ENCODE measurements at regions not wholly inside any gene's neighbourhood (a gene's known extent, or its start where the extent isn't known, plus 50 kb on each side); places are given as distances from the start of the nearest gene placed in this dataset.

GRCh38 chr11:122277493-122277892, 161.5 kb upstream of the BLID start:
- Histone ChIP-seq H3K27ac (ENCODE audit: control insufficient read depth, insufficient read depth, low read length) (no peak overlapping the region), H3K9me1 (ENCODE audit: control insufficient read depth, extremely low read depth, insufficient read depth, low read length) (no peaks in the 10 kb centered on the region), H3K36me3 (ENCODE audit: control insufficient read depth in 2 of 2, extremely low read depth in 1 of 2, insufficient read depth in 2 of 2, low read length in 2 of 2) (no peaks in the 10 kb centered on the region), H3K9ac (ENCODE audit: control insufficient read depth, extremely low read depth, insufficient read depth, low read length) (no peak overlapping the region), H3K4me3 (ENCODE audit: control insufficient read depth in 2 of 3, extremely low read depth in 1 of 3, insufficient read depth in 2 of 3, low read depth in 1 of 3, low read length in 3 of 3) (no peak overlapping the region), H3K4me1 (ENCODE audit: control insufficient read depth, extremely low read depth, insufficient read depth, low read length) (no peaks in the 10 kb centered on the region), H3K4me2 (ENCODE audit: control insufficient read depth, extremely low read depth, insufficient read depth, low read depth, low read length) (no peak overlapping the region), H3K27me3 (ENCODE audit: control insufficient read depth, extremely low read depth, insufficient read depth, low read length) (no peaks in the 10 kb centered on the region), H4K20me1 (ENCODE audit: control insufficient read depth, extremely low read depth, insufficient read depth, low read length) (no peaks in the 10 kb centered on the region), H2AFZ (ENCODE audit: control insufficient read depth, low read length) (no peak overlapping the region), H3K79me2 (ENCODE audit: control insufficient read depth, insufficient read depth, low read length) (no peaks in the 10 kb centered on the region), H3K9me3 (ENCODE audit: control insufficient read depth, low read depth, low read length) (no peaks in the 10 kb centered on the region)
- DNase-seq (ENCODE audit: low read depth, low spot score) (no peak), FAIRE-seq (no peak)
- dilution Hi-C loops (cut with MboI; ENCODE audit: extremely low pct_ligation_motif_present, low sequenced_read_pairs): no loop called here
- TF ChIP-seq EZH2 (IDR thresholded peaks at IDR 0.05; ENCODE audit: low read length) (no peak), CTCF (optimal IDR thresholded peaks at IDR 0.05 in 1 of 3, IDR thresholded peaks at IDR 0.05 in 1 of 3, conservative IDR thresholded peaks at IDR 0.05 in 1 of 3; ENCODE audit: extremely low read depth in 1 of 3, insufficient read depth in 2 of 3, low read length in 3 of 3) (no peak)

GRCh38 chr11:122276221-122276620, 160.2 kb upstream of the BLID start:
- Histone ChIP-seq H3K9ac (ENCODE audit: control insufficient read depth, extremely low read depth, insufficient read depth, low read length) (no peak overlapping the region), H3K27me3 (ENCODE audit: control insufficient read depth, extremely low read depth, insufficient read depth, low read length) (no peaks in the 10 kb centered on the region), H3K4me2 (ENCODE audit: control insufficient read depth, extremely low read depth, insufficient read depth, low read depth, low read length) (no peak overlapping the region), H3K79me2 (ENCODE audit: control insufficient read depth, insufficient read depth, low read length) (no peaks in the 10 kb centered on the region), H3K36me3 (ENCODE audit: control insufficient read depth in 2 of 2, extremely low read depth in 1 of 2, insufficient read depth in 2 of 2, low read length in 2 of 2) (no peaks in the 10 kb centered on the region), H3K9me3 (ENCODE audit: control insufficient read depth, low read depth, low read length) (no peaks in the 10 kb centered on the region), H3K27ac (ENCODE audit: control insufficient read depth, insufficient read depth, low read length) (no peak overlapping the region), H2AFZ (ENCODE audit: control insufficient read depth, low read length) (no peak overlapping the region), H3K4me3 (ENCODE audit: control insufficient read depth in 2 of 3, extremely low read depth in 1 of 3, insufficient read depth in 2 of 3, low read depth in 1 of 3, low read length in 3 of 3) (no peak overlapping the region), H4K20me1 (ENCODE audit: control insufficient read depth, extremely low read depth, insufficient read depth, low read length) (no peaks in the 10 kb centered on the region), H3K4me1 (ENCODE audit: control insufficient read depth, extremely low read depth, insufficient read depth, low read length) (no peaks in the 10 kb centered on the region), H3K9me1 (ENCODE audit: control insufficient read depth, extremely low read depth, insufficient read depth, low read length) (no peaks in the 10 kb centered on the region)
- dilution Hi-C loops (cut with MboI; ENCODE audit: extremely low pct_ligation_motif_present, low sequenced_read_pairs): no loop called here
- FAIRE-seq (no peak), DNase-seq (ENCODE audit: low read depth, low spot score) (no peak)
- TF ChIP-seq CTCF (optimal IDR thresholded peaks at IDR 0.05 in 1 of 3, IDR thresholded peaks at IDR 0.05 in 1 of 3, conservative IDR thresholded peaks at IDR 0.05 in 1 of 3; ENCODE audit: extremely low read depth in 1 of 3, insufficient read depth in 2 of 3, low read length in 3 of 3): no peak
- no peak for TF ChIP-seq EZH2 (IDR thresholded peaks at IDR 0.05; ENCODE audit: low read length)
